NCI-H526 (cell line): ENCODE measurements at regions not wholly inside any gene's neighbourhood (a gene's known extent, or its start where the extent isn't known, plus 50 kb on each side); places are given as distances from the start of the nearest gene placed in this dataset.
"Not testable (repeated sequence)": the region's sequence is repeated elsewhere in the genome, so short reads cannot be mapped to it uniquely, and the experiment has no call there.

Source experiments
- DNase-seq, 2 experiments: peaks; one replicate each; lab custom pipeline; 2025; lab: John Stamatoyannopoulos, UW

- no peak for DNase-seq
Observed at GRCh38 chr5:51802551-51803184, 419.4 kb downstream of the ISL1 start.

GRCh38 chr5:51806677-51807076, 423.4 kb downstream of the ISL1 start:
- no peak for DNase-seq

GRCh38 chr5:51810592-51810991, 427.3 kb downstream of the ISL1 start:
- no peak for DNase-seq

GRCh38 chr5:51811883-51812471, 428.7 kb downstream of the ISL1 start:
- DNase-seq: no peak

GRCh38 chr5:51814817-51815216, 431.6 kb downstream of the ISL1 start:
- not testable (repeated sequence) for DNase-seq

GRCh38 chr5:51816427-51816826, 433.2 kb downstream of the ISL1 start:
- DNase-seq: no peak

- no peak for DNase-seq
Observed at GRCh38 chr5:51821697-51822096, 438.4 kb downstream of the ISL1 start.

- no peak for DNase-seq
Observed at GRCh38 chr5:51829230-51829629, 446.0 kb downstream of the ISL1 start.

- no peak for DNase-seq
Observed at GRCh38 chr5:51829691-51830090, 446.4 kb downstream of the ISL1 start.

- no peak for DNase-seq
Observed at GRCh38 chr5:51832934-51833470, 449.8 kb downstream of the ISL1 start.

- DNase-seq: no peak
Observed at GRCh38 chr5:51838459-51838858, 455.2 kb downstream of the ISL1 start.

GRCh38 chr5:51843893-51844292, 460.6 kb downstream of the ISL1 start:
- no peak for DNase-seq

GRCh38 chr5:51846015-51846414, 462.8 kb downstream of the ISL1 start:
- no peak for DNase-seq

GRCh38 chr5:51859624-51860023, 476.4 kb downstream of the ISL1 start:
- DNase-seq: no peak

- DNase-seq: no peak
Observed at GRCh38 chr5:51860532-51861018, 477.3 kb downstream of the ISL1 start.

GRCh38 chr5:51872144-51872543, 488.9 kb downstream of the ISL1 start:
- no peak for DNase-seq

GRCh38 chr5:51881901-51882300, 498.7 kb downstream of the ISL1 start:
- no peak for DNase-seq

- no peak for DNase-seq
Observed at GRCh38 chr5:51882647-51883046, 499.4 kb downstream of the ISL1 start.

GRCh38 chr5:51889703-51890102, 506.5 kb downstream of the ISL1 start:
- DNase-seq: no peak

- DNase-seq: no peak
Observed at GRCh38 chr5:51890435-51891116, 507.3 kb downstream of the ISL1 start.

GRCh38 chr5:51892680-51893079, 509.4 kb downstream of the ISL1 start:
- DNase-seq: no peak

- no peak for DNase-seq
Observed at GRCh38 chr5:51895834-51896233, 512.6 kb downstream of the ISL1 start.

GRCh38 chr5:51902512-51902911, 519.3 kb downstream of the ISL1 start:
- no peak for DNase-seq
